ENCODE measurements at regions not wholly inside any gene's neighbourhood (a gene's known extent, or its start where the extent isn't known, plus 50 kb on each side); places are given as distances from the start of the nearest gene placed in this dataset.

GRCh38 chr16:9539346-9539745 is 447.9 kb downstream of the HAPSTR1 start:
- DNase-seq (ENCODE audit: low read depth in 2 of 2): no peak
- H3K4me3 ChIP-seq (replicated peaks in 1 of 2; ENCODE audit: low read depth in 2 of 2, low read length in 2 of 2): no peak overlapping the region
- no peak for TF ChIP-seq CTCF (IDR thresholded peaks at IDR 0.05; ENCODE audit: low read depth, low read length)

GRCh38 chr16:9541723-9542122 is 450.3 kb downstream of the HAPSTR1 start:
- no peak overlapping the region for H3K4me3 ChIP-seq (replicated peaks in 1 of 2; ENCODE audit: low read depth in 2 of 2, low read length in 2 of 2)
- no peak for DNase-seq (ENCODE audit: low read depth in 2 of 2)
- no peak for TF ChIP-seq CTCF (IDR thresholded peaks at IDR 0.05; ENCODE audit: low read depth, low read length)

- DNase-seq (ENCODE audit: low read depth in 2 of 2): no peak
- no peak overlapping the region for H3K4me3 ChIP-seq (replicated peaks in 1 of 2; ENCODE audit: low read depth in 2 of 2, low read length in 2 of 2)
- no peak for TF ChIP-seq CTCF (IDR thresholded peaks at IDR 0.05; ENCODE audit: low read depth, low read length)
These were observed 450.8 kb downstream of the HAPSTR1 start for GRCh38 chr16:9542165-9542755.

GRCh38 chr16:9545522-9546437 is 454.3 kb downstream of the HAPSTR1 start:
- no peak for DNase-seq (ENCODE audit: low read depth in 2 of 2)
- TF ChIP-seq CTCF (IDR thresholded peaks at IDR 0.05; ENCODE audit: low read depth, low read length): no peak
- no peak overlapping the region for H3K4me3 ChIP-seq (replicated peaks in 1 of 2; ENCODE audit: low read depth in 2 of 2, low read length in 2 of 2)

GRCh38 chr16:9546438-9546786 is 455.0 kb downstream of the HAPSTR1 start:
- DNase-seq (ENCODE audit: low read depth in 2 of 2): no peak
- TF ChIP-seq CTCF (IDR thresholded peaks at IDR 0.05; ENCODE audit: low read depth, low read length): no peak
- H3K4me3 ChIP-seq (replicated peaks in 1 of 2; ENCODE audit: low read depth in 2 of 2, low read length in 2 of 2): no peak overlapping the region

GRCh38 chr16:9549487-9549886 is 458.0 kb downstream of the HAPSTR1 start:
- H3K4me3 ChIP-seq (replicated peaks in 1 of 2; ENCODE audit: low read depth in 2 of 2, low read length in 2 of 2): no peak overlapping the region
- no peak for TF ChIP-seq CTCF (IDR thresholded peaks at IDR 0.05; ENCODE audit: low read depth, low read length)
- DNase-seq (ENCODE audit: low read depth in 2 of 2): no peak
